Body of pancreas (tissue), 4 donors: ENCODE measurements at regions not wholly inside any gene's neighbourhood (a gene's known extent, or its start where the extent isn't known, plus 50 kb on each side); places are given as distances from the start of the nearest gene placed in this dataset.

Experiments used
- ATAC-seq: fragments of 150-250 bp; one replicate; pipeline ENCODE4 v1.9.1; 2016
- DNase-seq, 4 donors: peaks; one replicate each; pipeline ENCODE4 v3.0.0-alpha.2; 2019
- H3K27ac ChIP-seq, 4 donors: fragments of 200-600 bp; sonication (generic); 1 replicate in 3 of 4; 2 replicates in 1 of 4; pipeline versions ENCODE4 v1.5.1 to v1.6.1; 2016 to 2019; ENCODE audit warnings: mild to moderate bottlenecking in 1 of 4, mixed read lengths in 1 of 4, moderate library complexity in 1 of 4
- H3K27me3 ChIP-seq, 2 donors: fragments of 200-600 bp; sonication (generic); one replicate each; pipeline ENCODE4 v1.6.0; 2016; ENCODE audit warnings: mild to moderate bottlenecking in 1 of 2
- H3K36me3 ChIP-seq, 2 donors: fragments of 200-600 bp; sonication (generic); replicated peaks in 1 of 2; 2 replicates each; pipeline ENCODE4 v1.5.1; 2016; ENCODE audit warnings: low read depth in 2 of 2; ENCODE audit not compliant: insufficient read depth in 1 of 2
- H3K4me1 ChIP-seq: fragments of 200-600 bp; sonication (generic); one replicate; pipeline ENCODE4 v1.6.0; 2016
- H3K4me3 ChIP-seq, 2 donors: fragments of 200-600 bp; sonication (generic); 1 replicate in 1 of 2; 2 replicates in 1 of 2; pipeline ENCODE4 v1.5.1; 2016 to 2019
- H3K9me3 ChIP-seq, 3 donors: fragments of 200-600 bp; sonication (generic); 1 replicate in 2 of 3; 2 replicates in 1 of 3; pipeline ENCODE4 v1.5.1; 2016
- POLR2A ChIP-seq, 3 donors: fragments of 450-650 bp; IDR thresholded peaks; one replicate each; pipeline ENCODE4 v1.6.1; 2016; ENCODE audit warnings: antibody characterized with exemption in 3 of 3, mild to moderate bottlenecking in 2 of 3
- WGBS, 2 donors: methylation state at CpG; one replicate each; pipeline ENCODE4 v1.1.5; 2017; 5-methylcytosine and 5-hydroxymethylcytosine counted together
- intact Hi-C: fragments of 100-400 bp; cut with DNase I; formaldehyde crosslinking; loops from one replicate; pipeline ENCODE4 v1.15.1; 2023
- TF ChIP-seq, protein P1 (sequence below), 7 experiments: fragments of 450-650 bp in 4 of 7; fragments of 200-600 bp in 3 of 7; sonication (generic) in 3 of 7; IDR thresholded peaks; one replicate each; pipeline ENCODE4 v1.5.1; 2016 to 2019; ENCODE audit warnings: antibody characterized with exemption in 7 of 7

DNA sequence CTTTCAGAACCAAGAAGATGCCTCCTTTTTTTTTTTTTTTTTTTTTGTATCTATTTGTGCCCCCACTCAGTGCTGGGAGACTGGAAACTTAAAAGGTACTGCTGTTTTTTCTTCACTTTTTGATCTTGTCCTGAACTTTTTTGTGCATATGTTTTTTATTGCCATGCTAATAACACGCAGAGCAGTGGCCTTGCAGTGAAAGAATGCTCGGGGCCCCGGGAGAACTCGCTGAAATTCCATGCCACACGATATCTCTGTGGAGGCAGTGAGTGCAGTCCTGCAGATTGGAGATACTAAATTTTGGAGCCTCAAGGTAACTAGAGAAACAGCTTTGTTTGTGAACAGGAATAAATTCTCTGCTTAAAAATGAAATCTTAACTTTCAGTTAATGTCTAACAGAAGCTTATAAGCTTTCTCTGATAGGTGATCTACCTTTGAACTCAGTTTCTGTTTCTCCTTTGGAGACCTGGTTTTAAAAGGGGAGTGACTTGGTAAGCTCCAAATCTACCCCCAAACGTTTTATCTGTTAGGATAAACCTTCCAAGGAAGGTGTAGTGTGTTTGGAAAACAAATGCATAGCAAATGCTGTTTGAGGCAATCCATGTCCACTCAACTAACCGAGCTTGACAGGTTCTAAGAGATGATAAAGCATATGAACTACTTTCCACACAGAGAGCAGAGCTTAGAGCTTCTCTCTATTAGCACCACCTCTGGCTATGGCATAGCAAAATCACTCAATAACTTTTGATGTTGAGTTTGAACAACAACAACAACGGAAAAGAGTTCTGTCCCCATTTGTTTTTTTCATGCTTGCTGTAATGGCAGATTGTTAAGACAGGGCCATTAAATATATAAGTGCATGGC is 113.7 kb upstream of the PLXNA2 start:
- DNase-seq (no peak), ATAC-seq (no peak)
- H3K4me3 ChIP-seq = no peak overlapping the region
- intact Hi-C loops = no loop called here
- WGBS, 2 donors = 36 to 37% methylated on average over 8 of the region's 8 CpGs
- H3K27me3 ChIP-seq = no peaks in the 10 kb centered on the region
- H3K36me3 ChIP-seq = no peaks in the 10 kb centered on the region
- no peak overlapping the region for H3K27ac ChIP-seq
- no peaks in the 10 kb centered on the region for H3K9me3 ChIP-seq
- TF ChIP-seq, protein P1, sequence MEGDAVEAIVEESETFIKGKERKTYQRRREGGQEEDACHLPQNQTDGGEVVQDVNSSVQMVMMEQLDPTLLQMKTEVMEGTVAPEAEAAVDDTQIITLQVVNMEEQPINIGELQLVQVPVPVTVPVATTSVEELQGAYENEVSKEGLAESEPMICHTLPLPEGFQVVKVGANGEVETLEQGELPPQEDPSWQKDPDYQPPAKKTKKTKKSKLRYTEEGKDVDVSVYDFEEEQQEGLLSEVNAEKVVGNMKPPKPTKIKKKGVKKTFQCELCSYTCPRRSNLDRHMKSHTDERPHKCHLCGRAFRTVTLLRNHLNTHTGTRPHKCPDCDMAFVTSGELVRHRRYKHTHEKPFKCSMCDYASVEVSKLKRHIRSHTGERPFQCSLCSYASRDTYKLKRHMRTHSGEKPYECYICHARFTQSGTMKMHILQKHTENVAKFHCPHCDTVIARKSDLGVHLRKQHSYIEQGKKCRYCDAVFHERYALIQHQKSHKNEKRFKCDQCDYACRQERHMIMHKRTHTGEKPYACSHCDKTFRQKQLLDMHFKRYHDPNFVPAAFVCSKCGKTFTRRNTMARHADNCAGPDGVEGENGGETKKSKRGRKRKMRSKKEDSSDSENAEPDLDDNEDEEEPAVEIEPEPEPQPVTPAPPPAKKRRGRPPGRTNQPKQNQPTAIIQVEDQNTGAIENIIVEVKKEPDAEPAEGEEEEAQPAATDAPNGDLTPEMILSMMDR (IDR thresholded peaks at IDR 0.05) = no peak
- no peak for TF ChIP-seq POLR2A (IDR thresholded peaks at IDR 0.05)
- no peaks in the 10 kb centered on the region for H3K4me1 ChIP-seq

DNA sequence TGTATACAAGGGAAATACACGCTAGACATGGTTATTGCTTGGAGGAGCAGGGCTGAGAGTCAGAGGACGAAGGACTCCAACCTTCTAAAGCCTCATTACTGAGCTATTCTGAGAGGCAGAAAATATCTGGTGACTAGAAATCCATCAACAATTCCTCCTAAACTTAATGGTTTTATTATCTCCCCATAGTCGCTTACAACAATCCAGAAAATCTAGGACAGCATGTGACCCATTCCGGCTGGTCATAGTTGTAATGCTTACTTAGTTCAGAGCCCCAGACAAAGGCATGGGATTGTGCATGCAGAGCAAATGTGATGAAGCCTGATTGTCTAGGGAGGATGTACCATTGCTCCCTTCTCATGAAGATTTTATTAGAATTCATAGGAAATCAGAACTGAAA is 114.5 kb upstream of the PLXNA2 start:
- ATAC-seq (no peak), DNase-seq (no peak)
- intact Hi-C loops = no loop called here
- no peak overlapping the region for H3K4me3 ChIP-seq
- no peaks in the 10 kb centered on the region for H3K27me3 ChIP-seq
- H3K36me3 ChIP-seq = no peaks in the 10 kb centered on the region
- no peaks in the 10 kb centered on the region for H3K9me3 ChIP-seq
- no peak overlapping the region for H3K27ac ChIP-seq
- no peak for TF ChIP-seq POLR2A (IDR thresholded peaks at IDR 0.05)
- TF ChIP-seq, protein P1 (IDR thresholded peaks at IDR 0.05) = no peak
- WGBS, 2 donors = 82 to 94% methylated on average over 4 of the region's 4 CpGs
- no peaks in the 10 kb centered on the region for H3K4me1 ChIP-seq

DNA sequence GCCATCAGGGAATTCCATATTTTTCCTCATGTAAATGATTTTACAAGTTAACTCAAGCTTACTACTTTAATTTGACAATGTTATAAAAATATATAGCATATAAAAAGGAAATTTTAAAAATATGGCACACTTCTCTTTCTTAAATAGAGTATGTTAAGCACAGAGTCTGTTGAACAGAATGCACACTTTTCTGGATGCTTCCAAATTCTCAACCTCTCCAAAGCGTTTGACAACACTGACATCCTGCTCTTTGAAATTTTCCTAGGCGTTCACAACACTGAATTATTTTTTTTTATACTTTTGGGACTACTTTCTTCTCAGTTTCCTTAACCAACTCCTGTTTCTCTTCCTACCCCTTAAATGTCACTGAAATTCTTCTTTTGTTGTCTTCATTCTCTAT is 117.8 kb upstream of the PLXNA2 start:
- no peak overlapping the region for H3K27ac ChIP-seq

GRCh38 chr1:208366559-208366958 is 122.4 kb upstream of the PLXNA2 start:
- Histone ChIP-seq H3K4me1 (no peaks in the 10 kb centered on the region), H3K36me3 (no peaks in the 10 kb centered on the region), H3K9me3 (no peaks in the 10 kb centered on the region), H3K27ac (no peak overlapping the region), H3K4me3 (no peak overlapping the region), H3K27me3 (no peaks in the 10 kb centered on the region)
- intact Hi-C loops = no loop called here
- TF ChIP-seq, protein P1 (IDR thresholded peaks at IDR 0.05) = no peak
- TF ChIP-seq POLR2A (IDR thresholded peaks at IDR 0.05) = no peak
- ATAC-seq (no peak), DNase-seq (no peak)
- 43 to 76% methylated on average over 1 of the region's 1 CpG for WGBS, 2 donors

More for the DNA sequence above, 117.8 kb upstream of the PLXNA2 start:
- H3K4me3 ChIP-seq = no peak overlapping the region
- TF ChIP-seq POLR2A (IDR thresholded peaks at IDR 0.05) = no peak
- TF ChIP-seq, protein P1 (IDR thresholded peaks at IDR 0.05) = no peak
- intact Hi-C loops = no loop called here
- WGBS, 2 donors = 58 to 67% methylated on average over 2 of the region's 2 CpGs
- ATAC-seq (no peak), DNase-seq (no peak)
- H3K4me1 ChIP-seq = no peaks in the 10 kb centered on the region
- H3K9me3 ChIP-seq = no peaks in the 10 kb centered on the region
- H3K27me3 ChIP-seq = no peaks in the 10 kb centered on the region
- no peaks in the 10 kb centered on the region for H3K36me3 ChIP-seq

GRCh38 chr1:208369045-208369444 is 124.9 kb upstream of the PLXNA2 start:
- Histone ChIP-seq H3K4me3 (no peak overlapping the region), H3K4me1 (no peaks in the 10 kb centered on the region), H3K27me3 (no peaks in the 10 kb centered on the region), H3K36me3 (no peaks in the 10 kb centered on the region), H3K27ac (no peak overlapping the region), H3K9me3 (no peaks in the 10 kb centered on the region)
- DNase-seq (no peak), ATAC-seq (no peak)
- TF ChIP-seq, protein P1 (IDR thresholded peaks at IDR 0.05) = no peak
- no peak for TF ChIP-seq POLR2A (IDR thresholded peaks at IDR 0.05)
- 24 to 39% methylated on average over 2 of the region's 2 CpGs for WGBS, 2 donors
- intact Hi-C loops = no loop called here
